ENCODE measurements at regions not wholly inside any gene's neighbourhood (a gene's known extent, or its start where the extent isn't known, plus 50 kb on each side); places are given as distances from the start of the nearest gene placed in this dataset.
"Not testable (repeated sequence)": the region's sequence is repeated elsewhere in the genome, so short reads cannot be mapped to it uniquely, and the experiment has no call there.

GRCh38 chr3:177382944-177383343 is 185.7 kb upstream of the TBL1XR1 start:
- no peak for DNase-seq

- no peak for DNase-seq
Measured at GRCh38 chr3:177385186-177385585, 187.9 kb upstream of the TBL1XR1 start.

GRCh38 chr3:177385831-177386301 is 188.6 kb upstream of the TBL1XR1 start:
- DNase-seq = no peak

- no peak for DNase-seq
Measured at GRCh38 chr3:177388209-177388608, 190.9 kb upstream of the TBL1XR1 start.

GRCh38 chr3:177394231-177395024 is 197.1 kb upstream of the TBL1XR1 start:
- DNase-seq = not testable (repeated sequence)

- DNase-seq = no peak
Measured at GRCh38 chr3:177396733-177397132, 199.5 kb upstream of the TBL1XR1 start.

- DNase-seq = no peak
Measured at GRCh38 chr3:177401375-177401774, 204.1 kb upstream of the TBL1XR1 start.

GRCh38 chr3:177402533-177402932 is 205.3 kb upstream of the TBL1XR1 start:
- no peak for DNase-seq

GRCh38 chr3:177405191-177405672 is 207.9 kb upstream of the TBL1XR1 start:
- DNase-seq = no peak

- DNase-seq = no peak
Measured at GRCh38 chr3:177410730-177411129, 213.4 kb upstream of the TBL1XR1 start.

GRCh38 chr3:177411201-177411600 is 213.9 kb upstream of the TBL1XR1 start:
- DNase-seq = no peak

GRCh38 chr3:177412677-177413170 is 215.4 kb upstream of the TBL1XR1 start:
- not testable (repeated sequence) for DNase-seq

GRCh38 chr3:177414093-177414492 is 216.8 kb upstream of the TBL1XR1 start:
- DNase-seq = no peak

GRCh38 chr3:177418787-177419186 is 221.5 kb upstream of the TBL1XR1 start:
- no peak for DNase-seq

- DNase-seq = no peak
Measured at GRCh38 chr3:177419904-177420601, 222.8 kb upstream of the TBL1XR1 start.

GRCh38 chr3:177420651-177421480 is 223.6 kb upstream of the TBL1XR1 start:
- DNase-seq = no peak

GRCh38 chr3:177421481-177421785 is 224.2 kb upstream of the TBL1XR1 start:
- DNase-seq = no peak

GRCh38 chr3:177424521-177424920 is 227.2 kb upstream of the TBL1XR1 start:
- DNase-seq = no peak

GRCh38 chr3:177425042-177425441 is 227.8 kb upstream of the TBL1XR1 start:
- no peak for DNase-seq

- no peak for DNase-seq
Measured at GRCh38 chr3:177426106-177426877, 229.0 kb upstream of the TBL1XR1 start.
